HepG2 (cell line): ENCODE measurements at regions not wholly inside any gene's neighbourhood (a gene's known extent, or its start where the extent isn't known, plus 50 kb on each side); places are given as distances from the start of the nearest gene placed in this dataset.

ENCODE experiments used
- AFF4 ChIP-seq: sonication (generic); formaldehyde crosslinking; IDR thresholded peaks from 2 replicates; pipeline ENCODE4 v1.4.0; 2020; ENCODE audit warnings: missing genetic modification reagents
- ARID3A ChIP-seq: IDR thresholded peaks from 2 replicates; pipeline ENCODE4 v1.6.1; 2012; ENCODE audit warnings: low read depth, low read length, improper control_type of control experiment
- KDM1A ChIP-seq: IDR thresholded peaks from 2 replicates; pipeline ENCODE4 v1.6.1; 2016; ENCODE audit warnings: missing compliant biosample characterization
- ZNF253 ChIP-seq: sonication (generic); formaldehyde crosslinking; IDR thresholded peaks from 2 replicates; pipeline ENCODE4 v1.8.0; 2022; ENCODE audit warnings: mild to moderate bottlenecking, missing genetic modification reagents, borderline replicate concordance
- ZNF646 ChIP-seq: sonication (generic); formaldehyde crosslinking; IDR thresholded peaks from 2 replicates; pipeline ENCODE4 v1.9.0; 2021; ENCODE audit warnings: mild to moderate bottlenecking, missing genetic modification reagents
- TF ChIP-seq, protein P1 (sequence below): sonication (generic); formaldehyde crosslinking; IDR thresholded peaks from one replicate; pipeline ENCODE4 v1.5.1; 2020; ENCODE audit warnings: mild to moderate bottlenecking, missing genetic modification reagents; ENCODE audit errors: not compliant biosample characterization

GRCh38 chr20:50283922-50284810, 93.5 kb downstream of the CEBPB start (continued):
- TF ChIP-seq ZNF646: no peak
- TF ChIP-seq, protein P1, sequence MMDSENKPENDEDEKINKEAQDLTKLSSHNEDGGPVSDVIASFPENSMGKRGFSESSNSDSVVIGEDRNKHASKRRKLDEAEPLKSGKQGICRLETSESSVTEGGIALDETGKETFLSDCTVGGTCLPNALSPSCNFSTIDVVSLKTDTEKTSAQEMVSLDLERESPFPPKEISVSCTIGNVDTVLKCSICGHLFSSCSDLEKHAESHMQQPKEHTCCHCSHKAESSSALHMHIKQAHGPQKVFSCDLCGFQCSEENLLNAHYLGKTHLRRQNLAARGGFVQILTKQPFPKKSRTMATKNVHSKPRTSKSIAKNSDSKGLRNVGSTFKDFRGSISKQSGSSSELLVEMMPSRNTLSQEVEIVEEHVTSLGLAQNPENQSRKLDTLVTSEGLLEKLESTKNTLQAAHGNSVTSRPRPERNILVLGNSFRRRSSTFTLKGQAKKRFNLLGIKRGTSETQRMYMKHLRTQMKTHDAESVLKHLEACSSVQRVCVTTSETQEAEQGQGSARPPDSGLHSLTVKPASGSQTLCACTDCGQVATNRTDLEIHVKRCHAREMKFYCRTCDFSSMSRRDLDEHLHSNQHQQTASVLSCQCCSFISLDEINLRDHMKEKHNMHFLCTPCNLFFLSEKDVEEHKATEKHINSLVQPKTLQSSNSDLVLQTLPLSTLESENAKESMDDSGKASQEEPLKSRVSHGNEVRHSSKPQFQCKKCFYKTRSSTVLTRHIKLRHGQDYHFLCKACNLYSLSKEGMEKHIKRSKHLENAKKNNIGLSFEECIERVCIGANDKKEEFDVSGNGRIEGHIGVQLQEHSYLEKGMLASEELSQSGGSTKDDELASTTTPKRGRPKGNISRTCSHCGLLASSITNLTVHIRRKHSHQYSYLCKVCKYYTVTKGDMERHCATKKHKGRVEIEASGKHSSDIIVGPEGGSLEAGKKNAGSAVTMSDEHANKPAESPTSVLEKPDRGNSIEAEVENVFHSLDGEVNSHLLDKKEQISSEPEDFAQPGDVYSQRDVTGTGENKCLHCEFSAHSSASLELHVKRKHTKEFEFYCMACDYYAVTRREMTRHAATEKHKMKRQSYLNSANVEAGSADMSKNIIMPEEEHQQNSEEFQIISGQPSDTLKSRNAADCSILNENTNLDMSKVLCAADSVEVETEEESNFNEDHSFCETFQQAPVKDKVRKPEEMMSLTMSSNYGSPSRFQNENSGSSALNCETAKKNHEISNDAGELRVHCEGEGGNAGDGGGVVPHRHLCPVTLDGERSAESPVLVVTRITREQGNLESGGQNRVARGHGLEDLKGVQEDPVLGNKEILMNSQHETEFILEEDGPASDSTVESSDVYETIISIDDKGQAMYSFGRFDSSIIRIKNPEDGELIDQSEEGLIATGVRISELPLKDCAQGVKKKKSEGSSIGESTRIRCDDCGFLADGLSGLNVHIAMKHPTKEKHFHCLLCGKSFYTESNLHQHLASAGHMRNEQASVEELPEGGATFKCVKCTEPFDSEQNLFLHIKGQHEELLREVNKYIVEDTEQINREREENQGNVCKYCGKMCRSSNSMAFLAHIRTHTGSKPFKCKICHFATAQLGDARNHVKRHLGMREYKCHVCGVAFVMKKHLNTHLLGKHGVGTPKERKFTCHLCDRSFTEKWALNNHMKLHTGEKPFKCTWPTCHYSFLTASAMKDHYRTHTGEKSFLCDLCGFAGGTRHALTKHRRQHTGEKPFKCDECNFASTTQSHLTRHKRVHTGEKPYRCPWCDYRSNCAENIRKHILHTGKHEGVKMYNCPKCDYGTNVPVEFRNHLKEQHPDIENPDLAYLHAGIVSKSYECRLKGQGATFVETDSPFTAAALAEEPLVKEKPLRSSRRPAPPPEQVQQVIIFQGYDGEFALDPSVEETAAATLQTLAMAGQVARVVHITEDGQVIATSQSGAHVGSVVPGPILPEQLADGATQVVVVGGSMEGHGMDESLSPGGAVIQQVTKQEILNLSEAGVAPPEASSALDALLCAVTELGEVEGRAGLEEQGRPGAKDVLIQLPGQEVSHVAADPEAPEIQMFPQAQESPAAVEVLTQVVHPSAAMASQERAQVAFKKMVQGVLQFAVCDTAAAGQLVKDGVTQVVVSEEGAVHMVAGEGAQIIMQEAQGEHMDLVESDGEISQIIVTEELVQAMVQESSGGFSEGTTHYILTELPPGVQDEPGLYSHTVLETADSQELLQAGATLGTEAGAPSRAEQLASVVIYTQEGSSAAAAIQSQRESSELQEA (CRISPR knock-in tag): no peak
- 0 out of 2 replicates have a peak, but pooled peaks have one; percentile 11 for TF ChIP-seq ARID3A
- peak; percentile 3; the same call in 1 of the 2 replicates for TF ChIP-seq ZNF253
- TF ChIP-seq AFF4 (CRISPR knock-in tag): no peak
- peak; percentile 89 for TF ChIP-seq KDM1A
